ENCODE measurements at regions not wholly inside any gene's neighbourhood (a gene's known extent, or its start where the extent isn't known, plus 50 kb on each side); places are given as distances from the start of the nearest gene placed in this dataset.
"Not testable (repeated sequence)": the region's sequence is repeated elsewhere in the genome, so short reads cannot be mapped to it uniquely, and the experiment has no call there.

DNA sequence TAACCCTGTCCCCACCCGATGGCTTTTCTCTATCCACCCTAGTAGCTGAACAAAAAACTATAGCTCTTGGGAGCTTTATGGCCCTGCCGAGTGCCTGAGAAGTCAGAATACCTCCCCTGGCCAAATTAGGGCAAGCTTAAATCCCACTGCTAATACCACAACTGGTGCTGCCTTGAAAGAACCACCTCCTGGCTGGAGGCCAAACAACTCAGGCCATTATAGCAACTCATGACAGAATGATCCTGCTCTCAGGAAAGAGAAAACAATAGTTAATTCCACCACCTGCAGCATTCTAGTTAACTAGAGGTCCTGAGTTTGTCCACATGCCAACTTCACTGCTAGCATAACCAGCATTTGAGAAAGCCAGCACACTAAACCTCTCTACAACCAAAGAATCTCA, 123.2 kb downstream of the RTP4 start:
- no peak overlapping the region for H3K4me3 ChIP-seq (ENCODE audit: low read length)
- DNase-seq (ENCODE audit: low read depth, low spot score): no peak

DNA sequence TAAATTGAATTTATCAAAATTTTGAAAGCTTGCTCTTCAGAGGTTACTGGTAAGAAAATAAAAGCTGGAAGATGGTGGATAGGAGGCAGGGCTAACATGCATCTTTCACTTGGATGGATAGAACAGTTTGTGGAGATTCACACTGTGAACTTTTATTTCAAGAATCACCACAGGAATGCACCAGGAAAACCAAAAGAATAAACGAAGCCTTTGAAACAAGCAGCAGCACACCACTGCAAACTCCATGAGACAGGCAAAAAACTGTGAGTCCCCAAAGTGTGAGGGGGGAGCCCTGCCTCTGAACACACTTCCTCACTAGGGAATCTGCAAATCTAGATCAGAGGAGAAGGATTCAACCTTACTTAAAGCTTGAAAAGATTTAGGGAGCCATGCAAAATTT, 122.2 kb downstream of the RTP4 start:
- no peak overlapping the region for H3K4me3 ChIP-seq (ENCODE audit: low read length)
- no peak for DNase-seq (ENCODE audit: low read depth, low spot score)

DNA sequence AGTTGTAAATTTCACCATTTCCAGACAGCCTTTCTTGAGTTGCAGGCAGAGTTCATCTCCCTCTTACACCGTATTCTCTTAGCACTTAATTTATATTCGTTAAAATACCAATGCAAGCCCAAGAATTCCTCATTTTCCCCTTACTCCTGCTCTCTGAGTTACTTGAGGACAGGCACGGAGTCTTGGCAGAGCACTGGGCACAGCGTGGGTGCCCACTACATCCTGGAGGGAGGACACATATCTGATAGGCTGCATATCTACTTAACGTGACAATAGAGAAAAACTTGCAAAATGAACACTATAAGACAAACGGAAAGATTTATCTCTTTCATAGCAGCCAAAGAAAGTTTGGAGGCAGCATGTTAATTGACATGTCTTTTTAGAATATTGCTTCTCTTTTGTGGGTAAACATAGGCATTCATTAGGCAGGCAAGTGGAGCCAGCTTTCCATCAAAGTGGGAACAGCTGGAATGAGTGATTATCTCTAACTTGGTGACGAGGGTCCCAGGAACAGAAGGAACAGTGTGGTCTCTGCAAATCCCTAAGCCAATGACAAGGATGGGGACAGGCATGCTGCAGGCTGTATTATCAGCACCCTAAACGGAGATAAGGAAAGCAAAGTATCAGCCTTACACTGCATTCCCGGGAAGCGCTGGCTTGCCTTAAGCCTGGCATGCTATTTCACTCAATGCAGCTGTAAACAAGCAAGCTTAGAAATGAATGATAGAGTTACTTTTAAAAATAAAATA, 116.5 kb downstream of the RTP4 start:
- H3K4me3 ChIP-seq (ENCODE audit: low read length): no peak overlapping the region
- DNase-seq (ENCODE audit: low read depth, low spot score): no peak

DNA sequence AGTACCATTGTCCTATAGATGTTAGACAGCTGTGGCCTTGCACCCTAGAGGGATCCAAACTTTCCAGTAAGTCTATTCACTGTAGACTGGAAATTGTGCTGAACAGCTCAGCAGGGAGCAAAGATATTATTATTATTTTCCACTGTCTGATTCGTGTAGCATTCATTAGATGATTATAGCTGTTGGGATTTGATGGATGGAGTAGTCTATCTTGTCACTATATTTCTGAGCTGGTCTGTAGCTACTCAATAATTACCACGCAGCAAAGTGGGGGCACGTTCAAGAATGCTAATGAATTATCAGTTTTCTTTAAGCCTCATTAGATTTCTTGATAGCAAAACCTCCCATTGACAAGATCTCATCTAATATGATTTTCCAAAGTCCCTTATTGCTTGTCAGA, 113.2 kb downstream of the RTP4 start:
- DNase-seq (ENCODE audit: low read depth, low spot score): no peak
- no peak overlapping the region for H3K4me3 ChIP-seq (ENCODE audit: low read length)

DNA sequence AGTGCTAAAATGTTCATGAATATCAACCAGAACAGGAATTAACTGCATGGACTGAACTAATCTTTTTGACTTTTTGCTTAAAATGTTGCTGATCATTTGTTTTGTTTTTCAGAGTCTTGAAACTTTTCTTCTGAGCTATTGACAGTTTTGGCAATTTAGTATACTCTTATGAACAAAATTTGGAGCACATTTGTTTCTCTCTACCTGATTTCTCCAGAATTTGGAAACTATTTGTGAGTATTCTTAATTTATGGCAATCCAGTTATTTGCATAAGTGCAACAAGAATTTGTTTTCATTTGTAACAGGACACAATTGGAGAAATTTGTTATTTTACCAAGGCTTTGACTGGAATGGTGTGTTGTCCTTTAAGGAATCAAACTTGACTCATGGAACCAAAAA, 107.4 kb downstream of the RTP4 start:
- not testable (repeated sequence) for H3K4me3 ChIP-seq (ENCODE audit: low read length); DNase-seq (ENCODE audit: low read depth, low spot score)

DNA sequence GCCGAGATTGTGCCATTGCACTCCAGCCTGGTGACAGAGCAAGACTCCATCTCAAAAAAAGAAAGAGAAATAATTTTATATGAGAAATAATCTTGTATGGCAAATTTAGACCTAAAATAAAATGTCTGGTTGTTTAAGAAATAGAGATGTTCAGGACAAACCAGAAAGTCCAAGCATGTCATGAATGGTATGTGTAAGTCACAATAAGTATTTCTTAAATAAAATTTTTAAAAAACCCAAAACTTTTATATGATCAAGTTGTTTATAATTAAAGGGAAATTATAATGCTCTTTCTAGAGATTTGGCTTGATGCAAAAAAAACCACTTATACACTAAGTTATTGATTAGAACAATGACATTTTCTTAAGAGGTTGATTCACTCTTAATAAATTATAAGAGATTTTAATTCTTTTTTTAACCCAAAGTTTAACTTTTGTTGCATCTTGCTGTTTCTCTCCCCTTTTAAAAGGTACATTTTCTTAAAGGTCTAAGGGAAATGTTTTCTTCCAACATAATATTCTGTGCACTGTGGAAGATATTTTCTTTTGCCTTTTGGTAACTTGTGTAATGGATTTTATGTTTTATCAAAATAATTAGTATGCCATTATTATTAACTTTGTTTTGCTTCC, 105.7 kb downstream of the RTP4 start:
- peak; percentile 9 for DNase-seq (ENCODE audit: low read depth, low spot score)

DNA sequence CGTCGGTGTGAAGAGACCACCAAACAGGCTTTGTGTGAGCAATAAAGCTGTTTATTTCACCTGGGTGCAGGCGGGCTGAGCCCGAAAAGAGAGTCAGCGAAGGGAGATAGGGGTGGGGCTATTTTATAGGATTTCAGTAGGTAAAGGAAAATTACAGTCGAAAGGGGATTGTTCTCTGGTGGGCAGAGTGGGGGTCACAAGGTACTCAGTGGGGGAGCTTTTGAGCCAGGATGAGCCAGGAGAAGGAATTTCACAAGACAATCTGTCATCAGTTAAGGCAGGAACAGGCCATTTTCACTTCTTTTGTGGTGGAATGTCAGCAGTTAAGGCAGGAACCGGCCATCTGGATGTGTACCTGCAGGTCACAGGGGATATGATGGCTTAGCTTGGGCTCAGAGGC, 98.1 kb downstream of the RTP4 start:
- not testable (repeated sequence) for DNase-seq (ENCODE audit: low read depth, low spot score); H3K4me3 ChIP-seq (ENCODE audit: low read length)

More for the DNA sequence above, 105.7 kb downstream of the RTP4 start:
- no peak overlapping the region for H3K4me3 ChIP-seq (ENCODE audit: low read length)

DNA sequence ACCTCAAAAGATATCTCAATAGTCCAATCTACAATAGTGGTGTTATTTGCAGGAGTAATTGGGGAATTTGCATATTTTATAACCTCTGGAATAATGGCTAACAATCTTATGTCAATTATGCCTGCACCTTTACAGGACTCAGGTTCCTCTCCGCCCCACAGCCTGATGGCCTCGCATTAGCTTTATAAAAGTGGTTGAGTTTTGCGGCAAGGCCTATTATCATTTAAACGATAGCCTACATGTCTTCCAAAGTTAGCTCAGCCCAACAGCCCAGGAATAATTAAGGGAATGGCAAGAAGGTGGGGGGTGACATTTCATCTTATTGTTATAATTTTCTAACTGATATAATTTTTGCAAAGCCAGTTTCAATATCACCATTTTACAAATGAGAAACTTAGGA, 97.3 kb downstream of the RTP4 start:
- no peak for DNase-seq (ENCODE audit: low read depth, low spot score)
- no peak overlapping the region for H3K4me3 ChIP-seq (ENCODE audit: low read length)

DNA sequence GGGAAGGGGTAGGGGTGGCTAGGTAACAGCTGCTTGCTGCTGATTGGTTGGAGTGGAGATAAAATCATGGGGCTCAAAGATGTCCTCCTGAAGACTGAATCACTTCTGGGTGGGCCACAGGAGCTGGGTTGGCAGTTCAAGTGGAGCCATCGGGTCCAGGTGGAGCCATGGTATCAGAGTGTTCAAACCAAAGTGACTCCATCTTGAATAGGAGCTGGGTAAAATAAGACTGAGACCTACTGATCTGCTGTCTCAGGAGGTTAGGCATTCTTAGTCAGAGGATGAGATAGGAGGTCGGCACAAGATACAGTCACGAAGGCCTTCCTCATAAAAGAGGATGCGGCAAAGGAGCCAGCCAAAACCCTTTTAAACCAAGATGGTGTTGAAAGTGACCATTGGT, 96.5 kb downstream of the RTP4 start:
- H3K4me3 ChIP-seq (ENCODE audit: low read length): no peak overlapping the region
- DNase-seq (ENCODE audit: low read depth, low spot score): no peak

DNA sequence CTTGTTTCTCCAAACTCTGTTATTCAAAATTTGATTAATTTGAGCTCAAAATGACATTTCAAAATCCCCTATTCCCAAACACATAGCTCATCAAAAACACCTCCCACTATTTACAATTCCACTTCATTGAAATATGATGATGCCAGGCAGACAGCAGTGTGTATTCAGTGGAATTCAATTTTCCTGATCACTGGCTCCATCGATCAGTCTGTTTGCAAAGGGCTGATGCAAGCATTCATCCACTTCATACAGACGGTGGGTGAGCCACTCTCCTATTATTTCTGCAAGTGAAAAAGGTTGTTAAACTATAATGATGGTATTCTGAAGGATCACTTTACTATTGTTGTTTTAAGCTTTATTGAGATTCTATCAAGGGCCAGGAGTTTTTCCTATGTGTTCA, 90.7 kb downstream of the RTP4 start:
- no peak for DNase-seq (ENCODE audit: low read depth, low spot score)
- H3K4me3 ChIP-seq (ENCODE audit: low read length): no peak overlapping the region

DNA sequence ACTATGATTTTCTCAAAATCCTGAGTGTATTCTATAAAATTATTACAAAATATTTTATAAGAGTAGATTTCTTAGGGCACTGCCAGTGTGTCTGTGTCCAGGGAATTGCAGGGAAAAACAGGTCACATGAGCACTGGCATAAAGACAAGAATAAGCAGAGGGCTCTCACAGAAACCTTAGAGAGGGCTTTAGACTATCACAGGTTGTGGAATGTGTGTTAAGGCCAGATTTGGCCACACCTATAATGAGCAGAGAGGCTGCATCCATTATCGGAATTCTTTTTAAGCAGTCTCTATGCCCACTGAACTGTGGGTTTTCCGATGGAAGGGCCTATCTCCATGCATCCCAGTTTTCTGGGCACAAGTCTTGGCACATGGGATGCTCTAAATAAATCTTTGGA, 90.2 kb downstream of the RTP4 start:
- no peak overlapping the region for H3K4me3 ChIP-seq (ENCODE audit: low read length)
- DNase-seq (ENCODE audit: low read depth, low spot score): no peak

DNA sequence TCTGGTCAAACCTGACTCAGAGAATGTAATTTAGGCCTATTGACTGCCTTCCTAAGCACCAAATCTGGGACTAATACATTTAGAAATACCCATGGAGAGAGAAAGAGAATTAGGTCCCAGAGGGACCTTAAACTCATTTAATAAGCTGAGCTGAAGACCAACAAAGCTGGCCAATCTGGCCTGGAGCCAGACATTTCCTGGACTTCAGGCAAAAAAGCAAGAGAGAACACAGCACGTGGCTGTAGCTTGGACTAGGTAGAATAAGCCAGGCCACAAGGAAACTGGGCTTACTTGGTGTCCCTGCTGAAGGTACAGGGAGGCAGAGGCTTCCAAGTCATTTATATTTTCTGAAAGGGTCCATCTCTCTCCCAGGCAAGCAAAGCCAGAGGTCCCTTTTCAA, 88.1 kb downstream of the RTP4 start:
- no peak overlapping the region for H3K4me3 ChIP-seq (ENCODE audit: low read length)
- DNase-seq (ENCODE audit: low read depth, low spot score): no peak

DNA sequence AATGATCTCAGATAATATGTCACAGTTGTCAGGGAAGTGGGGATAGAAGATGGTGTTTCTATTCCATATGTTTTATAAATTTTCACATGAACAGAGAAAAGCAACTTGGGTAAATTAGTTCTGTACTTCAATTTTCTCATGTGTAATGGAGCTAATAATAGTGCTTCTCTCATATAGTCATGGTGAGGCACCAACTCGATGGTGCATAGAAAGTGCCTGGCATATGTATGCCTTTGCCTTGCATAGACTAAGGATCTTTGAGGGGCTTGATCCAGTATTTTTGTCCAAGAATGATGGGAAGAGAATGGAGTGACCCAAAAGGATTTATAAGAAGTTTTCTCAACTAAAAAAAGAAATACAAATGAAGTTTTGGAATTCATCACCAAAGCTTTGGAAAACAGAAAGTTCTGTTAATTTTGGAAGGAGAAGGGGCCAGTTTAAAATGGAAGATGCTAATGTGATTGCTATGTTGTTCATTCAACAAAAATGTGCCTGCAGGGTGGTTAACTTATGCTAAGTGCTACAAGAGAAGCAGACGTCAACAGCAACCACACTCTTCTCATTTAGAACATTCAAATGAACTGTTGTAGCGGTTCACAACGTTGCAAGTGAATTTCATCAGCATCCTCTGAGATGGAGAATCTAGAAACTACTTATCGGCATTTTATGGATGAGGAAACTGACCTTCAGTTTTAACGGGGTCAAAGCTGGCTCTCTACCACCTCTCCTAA, 86.1 kb downstream of the RTP4 start:
- H3K4me3 ChIP-seq (ENCODE audit: low read length): no peak overlapping the region
- no peak for DNase-seq (ENCODE audit: low read depth, low spot score)

DNA sequence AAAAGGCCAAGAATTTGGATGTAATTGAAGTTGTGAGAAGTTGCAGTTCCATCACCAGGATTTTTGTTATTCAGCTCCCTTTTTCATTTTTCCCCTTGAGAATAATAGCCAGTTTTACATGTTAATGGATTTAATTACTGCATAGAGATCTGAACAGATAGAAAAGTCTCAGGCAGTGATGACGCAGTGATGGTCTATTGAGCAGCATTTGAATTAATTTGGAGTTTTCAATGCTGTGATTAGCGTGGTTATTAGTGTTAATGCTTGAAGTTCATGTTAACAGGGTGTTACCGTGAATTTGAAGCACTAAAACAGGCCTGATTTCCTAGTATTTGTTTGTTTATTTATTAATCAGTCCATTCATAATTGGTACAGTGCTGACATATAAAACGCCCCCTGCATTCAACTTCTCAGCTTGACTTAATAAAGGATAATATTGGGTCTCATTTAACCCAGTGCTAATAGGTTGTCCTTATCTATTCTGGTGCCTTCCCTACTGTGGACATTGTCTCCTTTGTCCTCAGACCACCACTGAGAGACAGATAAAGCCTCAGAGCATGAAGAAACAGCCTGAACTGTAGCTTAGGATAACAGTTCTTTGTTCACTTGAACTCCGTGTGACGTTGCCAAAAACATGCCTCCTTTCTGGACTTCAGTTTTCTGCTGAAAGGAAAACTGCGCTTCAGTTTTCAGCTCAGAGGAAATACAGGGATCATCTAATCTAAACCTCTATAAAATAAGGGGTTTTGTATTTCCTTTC, 82.4 kb downstream of the RTP4 start:
- H3K4me3 ChIP-seq (ENCODE audit: low read length): no peak overlapping the region
- DNase-seq (ENCODE audit: low read depth, low spot score): no peak

DNA sequence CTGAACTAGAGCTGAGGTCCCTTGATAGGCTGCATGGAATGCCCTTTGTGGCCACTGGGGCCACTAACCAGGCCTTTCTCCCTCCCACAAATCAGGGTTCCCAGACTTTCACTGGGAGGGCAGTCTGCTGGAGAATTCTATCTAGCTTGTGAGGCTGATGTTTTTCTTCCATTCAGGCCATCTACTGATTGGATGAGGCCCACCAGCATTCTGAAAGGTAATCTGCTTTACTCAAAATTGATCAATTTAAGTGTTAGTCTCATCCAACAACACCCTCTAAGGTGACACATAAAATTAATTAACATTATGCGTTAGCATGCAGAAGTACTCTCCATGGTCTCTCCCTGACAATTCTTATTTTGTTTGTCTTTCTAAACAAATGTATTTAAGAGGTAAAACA, 80.5 kb downstream of the RTP4 start:
- no peak for DNase-seq (ENCODE audit: low read depth, low spot score)
- H3K4me3 ChIP-seq (ENCODE audit: low read length): no peak overlapping the region

DNA sequence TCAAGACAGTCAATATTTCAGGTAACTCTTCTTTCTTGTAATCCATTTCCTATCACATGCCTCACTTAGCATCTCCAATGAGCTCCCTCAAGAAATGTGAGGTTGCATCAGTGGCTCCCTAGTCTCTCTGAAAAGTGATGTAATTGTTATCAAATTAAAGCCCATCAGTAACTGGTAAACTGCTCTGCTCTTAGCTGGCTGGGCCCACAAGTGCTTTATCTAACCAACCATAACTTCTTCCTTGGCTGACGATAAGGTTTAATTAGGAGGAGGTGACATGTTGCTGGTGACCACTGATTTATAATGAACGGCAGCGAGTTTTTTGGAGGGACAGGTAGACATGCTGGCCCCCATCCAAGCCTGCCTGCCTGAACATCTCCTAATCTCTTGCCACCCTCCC, 79.6 kb downstream of the RTP4 start:
- no peak for DNase-seq (ENCODE audit: low read depth, low spot score)
- H3K4me3 ChIP-seq (ENCODE audit: low read length): no peak overlapping the region

DNA sequence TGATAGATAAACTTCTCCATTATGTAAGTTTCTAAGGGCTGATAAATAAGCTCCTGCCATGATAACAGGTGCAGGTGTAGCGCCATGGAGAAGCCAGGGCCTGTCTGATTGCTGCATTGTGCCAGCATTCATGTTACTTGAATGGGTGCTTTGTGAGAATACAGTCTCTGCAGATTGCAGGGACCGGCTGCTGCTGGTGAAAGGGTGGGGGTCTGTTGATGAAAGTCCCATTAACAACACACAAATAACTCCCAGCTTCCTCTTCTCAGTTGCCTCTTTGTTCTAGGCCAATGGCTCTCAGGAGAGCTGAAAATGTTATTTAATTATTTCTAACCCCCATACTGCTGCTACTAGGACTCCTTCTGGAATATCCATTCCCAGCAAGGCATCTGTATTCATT, 77.2 kb downstream of the RTP4 start:
- no peak for DNase-seq (ENCODE audit: low read depth, low spot score)

DNA sequence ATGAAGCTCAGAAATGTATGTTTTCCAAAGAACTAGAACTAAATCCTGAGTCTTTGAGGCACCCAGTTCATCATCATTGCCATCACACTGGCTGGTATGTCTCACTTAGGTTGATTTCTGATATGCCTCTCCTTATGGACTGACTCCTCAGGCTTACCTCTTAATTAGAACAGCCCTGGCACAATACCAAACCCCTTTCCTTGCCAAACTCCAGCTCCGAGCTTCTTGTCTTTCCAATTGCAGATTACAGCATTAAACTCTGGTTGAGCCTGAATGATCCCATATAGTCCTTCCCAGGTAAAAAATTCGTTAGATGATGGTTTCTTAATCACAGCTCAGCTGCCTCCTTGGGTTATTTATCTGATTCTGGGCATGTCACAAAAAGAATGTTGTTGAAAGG, 66.3 kb downstream of the RTP4 start:
- no peak for DNase-seq (ENCODE audit: low read depth, low spot score)
- no peak overlapping the region for H3K4me3 ChIP-seq (ENCODE audit: low read length)

More for the DNA sequence above, 77.2 kb downstream of the RTP4 start:
- H3K4me3 ChIP-seq (ENCODE audit: low read length): no peak overlapping the region

DNA sequence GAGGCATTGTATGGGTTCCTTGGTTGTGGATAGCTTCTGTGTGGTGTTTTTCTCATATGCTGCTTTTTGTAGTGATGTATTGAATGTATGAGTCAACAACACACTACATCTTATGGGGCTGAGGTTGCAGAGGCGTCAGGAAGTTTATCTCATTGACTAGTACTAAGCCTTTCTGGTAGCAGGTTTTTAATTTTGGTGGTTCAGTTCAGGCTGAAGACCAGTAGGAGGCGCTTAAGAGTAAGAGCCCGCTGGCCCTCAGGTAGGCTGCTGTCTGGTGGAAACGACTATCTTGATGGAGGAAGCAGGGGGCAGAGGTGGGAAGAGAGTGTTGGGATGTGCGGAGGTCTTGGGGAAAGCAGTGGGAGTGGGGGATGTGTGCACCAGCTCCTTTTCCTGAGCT, 62.4 kb downstream of the RTP4 start:
- DNase-seq (ENCODE audit: low read depth, low spot score): no peak

More for the DNA sequence above, 62.4 kb downstream of the RTP4 start:
- H3K4me3 ChIP-seq (ENCODE audit: low read length): no peak overlapping the region

All from Jurkat, Clone E6-1 (cell line).